Kidney capillary endothelial cell (primary cell): ENCODE measurements at regions not wholly inside any gene's neighbourhood (a gene's known extent, or its start where the extent isn't known, plus 50 kb on each side); places are given as distances from the start of the nearest gene placed in this dataset.
"Not testable (repeated sequence)": the region's sequence is repeated elsewhere in the genome, so short reads cannot be mapped to it uniquely, and the experiment has no call there.

ENCODE experiments used
- DNase-seq: peaks from one replicate; pipeline ENCODE4 v3.0.0-alpha.2; 2018; ENCODE audit warnings: low spot score

- DNase-seq, result no peak
Observed at GRCh38 chr4:86481440-86481839, 112.7 kb upstream of the PTPN13 start.

GRCh38 chr4:86482306-86483172, 111.6 kb upstream of the PTPN13 start:
- no peak for DNase-seq

- DNase-seq, result no peak
Observed at GRCh38 chr4:86483173-86483490, 111.0 kb upstream of the PTPN13 start.

- DNase-seq, result no peak
Observed at GRCh38 chr4:86483773-86484172, 110.3 kb upstream of the PTPN13 start.

GRCh38 chr4:86484241-86484640, 109.9 kb upstream of the PTPN13 start:
- DNase-seq, result no peak

GRCh38 chr4:86487738-86488348, 106.3 kb upstream of the PTPN13 start:
- no peak for DNase-seq

- no peak for DNase-seq
Observed at GRCh38 chr4:86493460-86493859, 100.7 kb upstream of the PTPN13 start.

- DNase-seq, result peak; percentile 33
Observed at GRCh38 chr4:86496094-86497080, 97.7 kb upstream of the PTPN13 start.

- DNase-seq, result no peak
Observed at GRCh38 chr4:86497131-86497530, 97.0 kb upstream of the PTPN13 start.

- peak; percentile 52 for DNase-seq
Observed at GRCh38 chr4:86497980-86498862, 95.9 kb upstream of the PTPN13 start.

- DNase-seq, result no peak
Observed at GRCh38 chr4:86498863-86499166, 95.3 kb upstream of the PTPN13 start.

GRCh38 chr4:86500527-86500926, 93.6 kb upstream of the PTPN13 start:
- DNase-seq, result no peak

GRCh38 chr4:86502081-86502480, 92.0 kb upstream of the PTPN13 start:
- no peak for DNase-seq

GRCh38 chr4:86506591-86506990, 87.5 kb upstream of the PTPN13 start:
- DNase-seq, result no peak

GRCh38 chr4:86508436-86508835, 85.7 kb upstream of the PTPN13 start:
- DNase-seq, result no peak

- no peak for DNase-seq
Observed at GRCh38 chr4:86511590-86511989, 82.5 kb upstream of the PTPN13 start.

- no peak for DNase-seq
Observed at GRCh38 chr4:86512631-86513030, 81.5 kb upstream of the PTPN13 start.

GRCh38 chr4:86515963-86516362, 78.2 kb upstream of the PTPN13 start:
- DNase-seq, result not testable (repeated sequence)

- DNase-seq, result no peak
Observed at GRCh38 chr4:86521373-86521969, 72.6 kb upstream of the PTPN13 start.

GRCh38 chr4:86522349-86522748, 71.8 kb upstream of the PTPN13 start:
- DNase-seq, result no peak

GRCh38 chr4:86523333-86523732, 70.8 kb upstream of the PTPN13 start:
- no peak for DNase-seq
